ENCODE measurements at regions not wholly inside any gene's neighbourhood (a gene's known extent, or its start where the extent isn't known, plus 50 kb on each side); places are given as distances from the start of the nearest gene placed in this dataset.

GRCh38 chr11:100515087-100515486 lies 172.0 kb upstream of the ARHGAP42 start:
- intact Hi-C loops (cut with micrococcal nuclease) = no loop called here
- no peak overlapping the region for H3K9ac ChIP-seq (ENCODE audit: low read length)
- H3K4me2 ChIP-seq (ENCODE audit: low read length) = peak overlapping the region; percentile 9; the same call in 1 of the 2 replicates
- H3K27me3 ChIP-seq (ENCODE audit: low read length) = peaks cover 6% of the 10 kb centered on the region
- ChIA-PET CTCF (no interaction called here), POLR2A (ENCODE audit: unreplicated experiment) (no interaction called here)
- no peaks in the 10 kb centered on the region for H4K20me1 ChIP-seq (ENCODE audit: low read length)
- H3K4me3 ChIP-seq (ENCODE audit: low read length) = no peak overlapping the region
- H3F3A ChIP-seq (ENCODE audit: low read length, unreplicated experiment) = no peaks in the 10 kb centered on the region
- H3K36me3 ChIP-seq (ENCODE audit: low read depth, low read length) = no peaks in the 10 kb centered on the region
- no peaks in the 10 kb centered on the region for H3K9me2 ChIP-seq (replicated peaks; ENCODE audit: low read length)
- no peak overlapping the region for H3K27ac ChIP-seq (ENCODE audit: low read length)
- no peak overlapping the region for H2AFZ ChIP-seq (ENCODE audit: low read length)
- peak; percentile 84 for DNase-seq
- ATAC-seq = peak; percentile 40
- TF ChIP-seq EZH2phosphoT487 (IDR thresholded peaks at IDR 0.05; ENCODE audit: borderline replicate concordance, low read length) = no peak
- no peak for TF ChIP-seq CTCF (conservative IDR thresholded peaks at IDR 0.05; ENCODE audit: low read depth, low read length)
- no peak for TF ChIP-seq EZH2 (IDR thresholded peaks at IDR 0.05; ENCODE audit: low read length, unreplicated experiment)
- peaks cover 16% of the 10 kb centered on the region for H3K4me1 ChIP-seq (ENCODE audit: insufficient read depth, low read length)
- no TSS peak for BruUV-seq (replicated peaks)
- H3K79me2 ChIP-seq (ENCODE audit: low read length) = no peaks in the 10 kb centered on the region
- no peaks in the 10 kb centered on the region for H3K9me3 ChIP-seq (ENCODE audit: low read length)

- no peaks in the 10 kb centered on the region for H3K9me2 ChIP-seq (replicated peaks; ENCODE audit: low read length)
- ATAC-seq = no peak
- ChIA-PET CTCF (interaction anchor here (0.6 kb wide), 1 partner anchor 810 kb away, joined by 4 read pairs; no protein-coding TSS in a partner anchor), POLR2A (ENCODE audit: unreplicated experiment) (no interaction called here)
- no peak overlapping the region for H3K27ac ChIP-seq (ENCODE audit: low read length)
- no peaks in the 10 kb centered on the region for H3F3A ChIP-seq (ENCODE audit: low read length, unreplicated experiment)
- DNase-seq = no peak
- no peak overlapping the region for H3K9ac ChIP-seq (ENCODE audit: low read length)
- BruUV-seq (replicated peaks) = no TSS peak
- no peaks in the 10 kb centered on the region for H4K20me1 ChIP-seq (ENCODE audit: low read length)
- intact Hi-C loops (cut with micrococcal nuclease) = no loop called here
- TF ChIP-seq EZH2phosphoT487 (IDR thresholded peaks at IDR 0.05; ENCODE audit: borderline replicate concordance, low read length) = no peak
- no peak for TF ChIP-seq EZH2 (IDR thresholded peaks at IDR 0.05; ENCODE audit: low read length, unreplicated experiment)
- no peak for TF ChIP-seq CTCF (conservative IDR thresholded peaks at IDR 0.05; ENCODE audit: low read depth, low read length)
- H3K27me3 ChIP-seq (ENCODE audit: low read length) = no peaks in the 10 kb centered on the region; the same call in 1 of the 2 replicates
- H3K79me2 ChIP-seq (ENCODE audit: low read length) = no peaks in the 10 kb centered on the region
- no peak overlapping the region for H3K4me3 ChIP-seq (ENCODE audit: low read length)
- H3K36me3 ChIP-seq (ENCODE audit: low read depth, low read length) = no peaks in the 10 kb centered on the region
- H3K4me2 ChIP-seq (ENCODE audit: low read length) = no peak overlapping the region
- H3K9me3 ChIP-seq (ENCODE audit: low read length) = no peaks in the 10 kb centered on the region; the same call in 1 of the 2 replicates
- no peaks in the 10 kb centered on the region for H3K4me1 ChIP-seq (ENCODE audit: insufficient read depth, low read length)
- no peak overlapping the region for H2AFZ ChIP-seq (ENCODE audit: low read length)
Measured at GRCh38 chr11:100525197-100525596, 161.9 kb upstream of the ARHGAP42 start.

- DNase-seq = peak; percentile 33
- intact Hi-C loops (cut with micrococcal nuclease) = no loop called here
Measured at GRCh38 chr11:100525635-100526034, 161.5 kb upstream of the ARHGAP42 start.

More at GRCh38 chr11:100525635-100526034, 161.5 kb upstream of the ARHGAP42 start:
- ChIA-PET CTCF (interaction anchor here (0.6 kb wide), 1 partner anchor 810 kb away, joined by 4 read pairs; no protein-coding TSS in a partner anchor), POLR2A (ENCODE audit: unreplicated experiment) (no interaction called here)
- Histone ChIP-seq H3K4me2 (ENCODE audit: low read length) (no peak overlapping the region), H3K27ac (ENCODE audit: low read length) (no peak overlapping the region), H3K27me3 (ENCODE audit: low read length) (no peaks in the 10 kb centered on the region; the same call in 1 of the 2 replicates), H3K9ac (ENCODE audit: low read length) (no peak overlapping the region), H3K79me2 (ENCODE audit: low read length) (no peaks in the 10 kb centered on the region), H2AFZ (ENCODE audit: low read length) (no peak overlapping the region), H3K9me3 (ENCODE audit: low read length) (no peaks in the 10 kb centered on the region; the same call in 1 of the 2 replicates), H3K4me1 (ENCODE audit: insufficient read depth, low read length) (no peaks in the 10 kb centered on the region), H3K36me3 (ENCODE audit: low read depth, low read length) (no peaks in the 10 kb centered on the region), H3K4me3 (ENCODE audit: low read length) (no peak overlapping the region), H3K9me2 (replicated peaks; ENCODE audit: low read length) (no peaks in the 10 kb centered on the region), H4K20me1 (ENCODE audit: low read length) (no peaks in the 10 kb centered on the region), H3F3A (ENCODE audit: low read length, unreplicated experiment) (no peaks in the 10 kb centered on the region)
- ATAC-seq = no peak
- no TSS peak for BruUV-seq (replicated peaks)
- TF ChIP-seq CTCF (conservative IDR thresholded peaks at IDR 0.05; ENCODE audit: low read depth, low read length) (peak; percentile 69; the same call in 1 of the 2 replicates), EZH2 (IDR thresholded peaks at IDR 0.05; ENCODE audit: low read length, unreplicated experiment) (no peak)

Measured in PC-3 (cell line).